GM19372 (cell line): ENCODE measurements at regions not wholly inside any gene's neighbourhood (a gene's known extent, or its start where the extent isn't known, plus 50 kb on each side); places are given as distances from the start of the nearest gene placed in this dataset.
"Not testable (repeated sequence)": the region's sequence is repeated elsewhere in the genome, so short reads cannot be mapped to it uniquely, and the experiment has no call there.

Experiments used
- ATAC-seq: cut with Tn5 transposase; IDR thresholded peaks from one replicate; pipeline ENCODE4 v1.9.1; 2021; ENCODE audit warnings: mild to moderate bottlenecking, low read depth, moderate library complexity; ENCODE audit not compliant: unreplicated experiment

- ATAC-seq = no peak
These were observed 97.3 kb upstream of the CTBP2 start for GRCh38 chr10:125257521-125258108.

GRCh38 chr10:125256026-125256425 lies 95.7 kb upstream of the CTBP2 start:
- ATAC-seq = no peak

- no peak for ATAC-seq
These were observed 92.6 kb upstream of the CTBP2 start for GRCh38 chr10:125252937-125253336.

GRCh38 chr10:125250834-125251233 lies 90.5 kb upstream of the CTBP2 start:
- not testable (repeated sequence) for ATAC-seq

- ATAC-seq = no peak
These were observed 89.6 kb upstream of the CTBP2 start for GRCh38 chr10:125249948-125250347.

GRCh38 chr10:125248489-125248888 lies 88.1 kb upstream of the CTBP2 start:
- ATAC-seq = no peak

- no peak for ATAC-seq
These were observed 87.2 kb upstream of the CTBP2 start for GRCh38 chr10:125247576-125247975.

GRCh38 chr10:125243532-125244253 lies 83.3 kb upstream of the CTBP2 start:
- ATAC-seq = no peak

- no peak for ATAC-seq
These were observed 78.3 kb upstream of the CTBP2 start for GRCh38 chr10:125238682-125239081.

GRCh38 chr10:125236091-125236490 lies 75.7 kb upstream of the CTBP2 start:
- ATAC-seq = no peak

GRCh38 chr10:125235093-125236069 lies 75.0 kb upstream of the CTBP2 start:
- no peak for ATAC-seq

- ATAC-seq = not testable (repeated sequence)
These were observed 74.2 kb upstream of the CTBP2 start for GRCh38 chr10:125234576-125234975.

- no peak for ATAC-seq
These were observed 73.4 kb upstream of the CTBP2 start for GRCh38 chr10:125233726-125234125.

GRCh38 chr10:125232841-125233240 lies 72.5 kb upstream of the CTBP2 start:
- no peak for ATAC-seq

GRCh38 chr10:125231813-125232475 lies 71.6 kb upstream of the CTBP2 start:
- no peak for ATAC-seq

GRCh38 chr10:125231116-125231812 lies 70.9 kb upstream of the CTBP2 start:
- ATAC-seq = no peak

- ATAC-seq = no peak
These were observed 69.9 kb upstream of the CTBP2 start for GRCh38 chr10:125230251-125230650.

- not testable (repeated sequence) for ATAC-seq
These were observed 68.0 kb upstream of the CTBP2 start for GRCh38 chr10:125228245-125228940.

GRCh38 chr10:125227546-125227945 lies 67.2 kb upstream of the CTBP2 start:
- ATAC-seq = no peak
